GM12891 (cell line): ENCODE measurements at regions not wholly inside any gene's neighbourhood (a gene's known extent, or its start where the extent isn't known, plus 50 kb on each side); places are given as distances from the start of the nearest gene placed in this dataset.

Experiments
- POLR2A ChIP-seq: IDR thresholded peaks from 2 replicates; pipeline ENCODE4 v1.6.1; 2011; ENCODE audit warnings: low read depth, low read length, control low read depth
- POLR2AphosphoS5 ChIP-seq: IDR thresholded peaks from 2 replicates; pipeline ENCODE4 v1.6.1; 2011; ENCODE audit warnings: low read depth, low read length, control low read depth

DNA sequence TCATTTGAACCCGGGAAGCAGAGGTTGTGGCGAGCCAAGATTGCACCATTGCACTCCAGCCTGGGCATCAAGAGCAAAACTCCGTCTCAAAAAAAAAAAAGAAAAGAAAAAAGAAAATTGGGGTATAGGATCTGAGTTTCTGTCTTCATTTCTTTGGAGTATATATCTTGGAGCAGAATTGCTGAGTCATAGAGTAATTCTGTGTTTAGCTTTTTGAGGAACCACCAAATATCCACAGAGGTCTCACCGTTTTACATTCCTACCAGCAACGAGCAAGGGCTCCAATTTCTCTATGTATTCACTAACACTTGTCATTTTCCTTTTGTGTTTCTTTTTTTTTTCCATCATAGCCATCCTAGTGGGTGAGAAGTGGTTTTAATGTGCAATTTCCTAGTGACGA, 87.6 kb upstream of the TEX51 start:
- TF ChIP-seq POLR2A (no peak), POLR2AphosphoS5 (no peak)
